ENCODE measurements at regions not wholly inside any gene's neighbourhood (a gene's known extent, or its start where the extent isn't known, plus 50 kb on each side); places are given as distances from the start of the nearest gene placed in this dataset.
"Not testable (repeated sequence)": the region's sequence is repeated elsewhere in the genome, so short reads cannot be mapped to it uniquely, and the experiment has no call there.

- DNase-seq, result no peak
Measured at GRCh38 chr2:188645986-188646385, 328.2 kb upstream of the COL3A1 start.

DNA sequence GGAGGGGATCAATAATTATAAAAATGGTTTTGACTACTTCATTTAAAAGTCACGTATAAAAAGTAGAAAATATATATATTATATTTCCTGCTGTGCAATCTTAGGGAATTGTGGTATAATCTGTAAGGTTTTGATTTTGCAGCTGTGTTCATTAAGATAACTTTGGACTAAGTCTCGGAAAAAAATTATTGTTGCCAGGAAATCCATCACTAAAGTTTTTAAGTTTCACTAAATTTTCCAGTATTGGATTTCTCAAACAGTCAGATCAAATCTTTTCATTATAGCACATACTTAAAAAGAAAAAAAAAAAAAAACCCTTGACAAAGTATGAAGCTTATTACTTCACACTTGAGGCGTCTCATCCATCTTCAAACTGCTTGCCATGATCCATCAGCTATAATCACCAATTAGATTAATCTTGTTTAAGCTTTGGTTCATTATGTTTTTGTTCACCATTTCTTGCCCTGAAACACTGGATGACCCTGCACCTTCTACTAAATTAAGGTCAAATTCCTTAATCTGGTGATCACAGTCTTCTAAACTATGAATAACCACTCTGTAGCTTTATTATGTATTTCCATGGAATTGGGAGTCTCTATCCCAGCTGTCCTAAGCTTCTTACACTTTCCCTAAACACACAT lies 326.6 kb upstream of the COL3A1 start:
- no peak for DNase-seq

- DNase-seq, result no peak
Measured at GRCh38 chr2:188659656-188660406, 314.3 kb upstream of the COL3A1 start.

GRCh38 chr2:188663301-188663700 lies 310.9 kb upstream of the COL3A1 start:
- no peak for DNase-seq

DNA sequence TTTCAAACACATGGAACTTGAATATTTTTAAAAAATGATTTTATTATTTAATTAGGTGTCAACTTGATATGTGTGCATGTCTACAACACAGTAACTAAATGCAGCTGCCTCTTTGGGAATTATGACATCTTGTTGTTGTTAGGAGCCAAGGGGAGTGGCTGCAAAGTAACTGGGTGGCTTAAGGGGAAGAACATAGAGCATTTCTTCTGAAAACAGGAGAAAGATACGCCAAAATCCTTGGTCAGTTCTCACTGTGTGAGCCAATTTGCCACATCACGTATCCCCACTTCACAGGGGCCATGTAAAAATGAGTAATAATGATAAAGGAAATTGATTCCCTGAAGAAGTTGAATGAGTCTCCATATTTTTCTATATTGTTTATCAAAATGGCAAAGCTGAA lies 309.8 kb upstream of the COL3A1 start:
- DNase-seq, result no peak

- DNase-seq, result no peak
Measured at GRCh38 chr2:188664951-188665595, 309.1 kb upstream of the COL3A1 start.

DNA sequence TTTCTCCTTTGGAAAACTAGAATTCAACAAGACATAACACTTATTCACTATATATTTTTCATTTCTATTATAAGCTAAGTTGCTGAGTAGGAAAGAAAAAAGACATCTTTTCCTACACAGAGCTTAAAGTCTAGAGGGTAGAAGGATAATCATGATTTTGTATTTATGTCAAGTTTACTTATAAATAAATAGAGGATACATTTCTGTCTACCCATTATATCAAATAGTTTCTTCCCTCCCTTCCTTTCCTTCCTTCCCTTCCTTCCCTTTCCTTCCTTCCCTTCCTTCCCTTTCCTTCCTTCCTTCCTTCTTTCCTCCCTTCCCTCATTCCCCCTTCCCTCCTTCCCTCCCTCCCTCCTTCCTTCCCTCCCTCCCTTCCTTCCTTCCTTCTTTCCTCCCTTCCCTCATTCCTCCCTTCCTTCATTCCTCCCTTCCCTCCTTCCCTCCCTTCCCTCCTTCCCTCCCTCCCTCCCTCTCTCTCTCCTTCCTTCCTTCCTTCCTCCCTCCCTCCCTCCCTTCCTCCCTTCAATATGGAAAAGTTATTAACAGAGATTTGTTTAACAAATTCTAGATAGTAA lies 308.4 kb upstream of the COL3A1 start:
- no peak for DNase-seq

DNA sequence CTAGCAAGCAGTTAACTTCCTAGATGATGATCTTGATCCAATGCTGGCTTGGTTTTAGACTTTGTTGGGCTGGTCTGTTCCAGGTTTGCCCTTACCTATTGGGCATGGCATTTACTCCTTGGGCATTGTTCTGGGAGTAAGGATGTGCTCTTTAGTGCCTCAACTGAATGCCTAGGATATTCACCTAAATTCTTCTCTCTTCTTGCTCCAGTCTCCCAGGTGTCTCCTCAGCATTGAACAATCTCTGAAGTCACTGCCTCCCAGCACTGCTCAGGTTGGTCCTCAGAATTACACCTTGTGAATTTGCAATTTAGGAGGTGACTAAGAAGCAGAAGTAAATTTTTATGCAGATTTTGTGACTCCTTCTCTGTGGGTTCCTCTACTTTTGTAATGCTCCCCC lies 307.7 kb upstream of the COL3A1 start:
- no peak for DNase-seq

DNA sequence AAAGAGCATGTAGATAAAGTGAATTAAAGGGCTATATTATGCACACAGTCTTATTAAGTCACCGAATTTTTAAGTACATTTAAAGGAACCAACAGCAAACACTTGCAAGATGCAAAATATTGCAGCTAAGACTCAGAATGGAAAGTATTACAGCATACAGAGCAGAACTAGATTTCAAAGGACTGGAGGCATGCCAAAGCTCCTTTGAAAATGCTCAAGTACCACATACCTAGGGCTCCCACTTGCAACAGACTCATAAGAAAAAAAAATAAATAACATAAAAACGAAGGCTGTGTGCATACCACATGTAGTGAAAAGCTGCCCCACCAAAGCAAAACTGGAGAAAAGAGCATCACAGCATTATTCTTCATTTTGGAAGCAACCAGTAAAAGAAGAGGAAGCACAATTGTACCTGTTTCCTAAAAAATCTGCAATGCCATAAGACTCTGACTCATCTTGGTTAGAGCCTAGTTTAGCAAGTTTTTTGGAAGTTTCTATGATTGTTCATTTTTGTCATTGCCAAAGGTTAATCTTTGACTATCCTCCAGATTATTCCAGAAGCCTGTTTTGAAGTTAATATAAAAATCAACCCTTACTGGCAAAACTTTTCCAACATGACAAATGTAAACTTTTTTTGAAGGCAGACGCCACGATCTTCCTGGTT lies 306.0 kb upstream of the COL3A1 start:
- no peak for DNase-seq

DNA sequence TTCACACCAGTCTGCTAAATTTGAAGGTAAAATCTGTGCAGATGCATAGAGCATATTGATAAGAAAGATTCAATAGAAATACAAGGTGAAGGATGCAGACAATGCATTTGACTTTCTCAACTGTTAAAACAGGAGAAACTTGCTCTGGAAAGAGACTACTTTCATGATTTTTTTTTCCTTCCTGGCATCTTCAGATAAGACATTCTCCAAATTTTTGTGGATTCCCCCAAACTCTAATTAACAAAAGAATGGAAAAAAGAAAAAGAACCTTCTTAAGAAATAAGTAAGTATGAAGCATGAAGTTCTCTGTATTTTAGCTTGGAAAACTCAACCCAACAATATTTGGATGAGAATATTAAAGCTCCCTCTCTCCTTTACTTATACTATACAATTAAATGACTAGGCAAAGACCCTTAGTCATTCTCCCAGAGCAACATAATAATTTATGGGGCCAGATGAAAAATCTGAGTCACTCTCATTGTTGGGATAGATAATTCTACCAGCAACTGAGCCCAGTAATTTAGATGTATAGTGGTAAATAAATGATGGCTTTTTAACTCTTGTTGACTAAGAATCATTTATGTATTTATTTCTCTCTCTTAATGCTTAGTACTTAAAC lies 298.7 kb upstream of the COL3A1 start:
- no peak for DNase-seq

DNA sequence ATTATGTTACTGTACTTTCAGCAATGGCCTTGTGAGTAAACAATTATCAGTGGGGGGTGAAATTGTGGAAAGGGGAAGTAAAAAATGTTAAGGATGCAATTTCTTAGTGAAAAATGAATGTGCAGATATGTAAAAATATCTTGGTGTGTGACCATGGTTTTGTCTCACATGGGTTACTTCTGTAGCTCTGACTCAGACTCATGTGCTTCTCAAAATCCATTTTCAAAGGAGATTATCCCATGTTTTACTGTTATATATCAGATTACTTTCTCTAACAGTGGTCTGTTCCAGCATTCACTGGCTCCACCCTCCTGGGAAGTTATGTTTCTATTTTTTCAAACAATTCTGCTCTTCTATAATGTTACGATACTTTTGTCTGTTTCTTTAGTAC lies 298.2 kb upstream of the COL3A1 start:
- DNase-seq, result no peak

DNA sequence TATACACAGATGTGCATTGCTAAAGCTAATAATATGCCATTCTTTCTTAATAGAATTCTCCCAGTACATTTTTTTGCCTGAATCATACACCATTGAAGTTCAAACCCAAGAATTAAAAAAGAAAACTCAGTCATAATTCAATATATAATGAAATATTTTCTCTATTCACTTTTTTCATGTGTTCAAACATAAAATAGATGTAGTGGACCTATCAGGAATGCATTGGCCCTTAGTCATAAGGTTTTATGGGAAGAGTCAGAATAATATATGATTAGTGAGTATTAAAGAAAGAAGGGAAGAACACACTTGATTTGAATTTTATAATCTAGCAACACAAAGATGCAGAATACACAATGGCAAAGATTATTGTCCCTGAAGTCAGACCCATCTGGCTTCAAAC lies 297.0 kb upstream of the COL3A1 start:
- no peak for DNase-seq

DNA sequence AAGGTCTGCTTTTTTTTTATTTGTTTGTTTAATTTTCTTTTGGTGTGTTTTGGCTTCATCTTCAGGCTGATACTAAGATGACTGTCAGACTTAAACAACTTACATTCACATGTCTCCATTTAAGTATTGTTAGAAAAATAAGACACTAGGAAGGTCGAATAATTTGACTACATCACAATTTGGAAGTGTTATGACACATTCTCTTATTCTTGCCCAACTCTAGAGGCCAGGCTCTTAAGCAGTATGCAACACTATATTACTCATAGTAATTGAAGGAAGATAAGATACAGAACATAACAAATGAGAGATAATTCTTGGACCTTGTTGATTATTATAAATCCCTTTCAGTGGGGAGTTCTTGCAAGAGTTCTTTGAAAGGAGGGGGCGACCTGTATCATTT lies 295.3 kb upstream of the COL3A1 start:
- no peak for DNase-seq

- no peak for DNase-seq
Measured at GRCh38 chr2:188682838-188683237, 291.3 kb upstream of the COL3A1 start.

GRCh38 chr2:188684795-188685194 lies 289.4 kb upstream of the COL3A1 start:
- no peak for DNase-seq

DNA sequence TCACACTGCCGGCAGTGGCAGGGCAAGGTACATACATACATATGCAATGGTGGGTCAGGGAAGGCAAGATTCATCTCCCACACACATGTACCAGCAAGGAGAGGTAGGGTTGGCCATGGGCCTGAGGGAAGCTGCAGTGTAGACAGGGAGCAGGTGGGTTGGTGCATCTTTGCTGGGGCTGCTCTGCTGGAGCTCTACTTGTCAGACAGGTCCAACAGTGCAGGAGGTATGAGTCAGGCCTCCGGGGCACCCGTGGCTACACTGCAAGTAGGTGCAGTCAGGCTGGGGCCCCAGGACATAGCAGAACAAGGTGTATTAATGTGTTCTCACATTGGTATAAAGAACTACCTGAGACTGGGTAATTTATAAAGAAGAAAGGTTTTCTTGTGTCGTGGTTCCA lies 281.1 kb upstream of the COL3A1 start:
- no peak for DNase-seq

- no peak for DNase-seq
Measured at GRCh38 chr2:188693771-188694170, 280.4 kb upstream of the COL3A1 start.

DNA sequence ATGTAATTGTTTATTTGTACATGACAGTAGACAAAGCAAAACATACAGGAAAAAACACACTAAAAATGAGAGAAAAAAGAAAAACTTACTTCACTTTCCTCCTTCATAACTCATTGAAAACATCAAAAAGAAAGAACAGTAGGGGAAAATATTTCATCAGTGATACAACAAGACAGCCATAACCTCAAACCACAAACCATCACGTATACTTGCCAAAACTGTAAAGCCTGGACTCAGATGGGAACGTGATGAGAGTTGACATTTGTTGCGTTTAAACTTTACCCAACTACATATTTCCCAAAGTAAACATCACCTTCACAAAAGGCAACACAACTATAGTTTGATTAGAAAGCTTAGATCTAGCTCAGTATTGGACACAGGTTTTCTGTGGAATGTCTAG lies 278.2 kb upstream of the COL3A1 start:
- DNase-seq, result no peak

DNA sequence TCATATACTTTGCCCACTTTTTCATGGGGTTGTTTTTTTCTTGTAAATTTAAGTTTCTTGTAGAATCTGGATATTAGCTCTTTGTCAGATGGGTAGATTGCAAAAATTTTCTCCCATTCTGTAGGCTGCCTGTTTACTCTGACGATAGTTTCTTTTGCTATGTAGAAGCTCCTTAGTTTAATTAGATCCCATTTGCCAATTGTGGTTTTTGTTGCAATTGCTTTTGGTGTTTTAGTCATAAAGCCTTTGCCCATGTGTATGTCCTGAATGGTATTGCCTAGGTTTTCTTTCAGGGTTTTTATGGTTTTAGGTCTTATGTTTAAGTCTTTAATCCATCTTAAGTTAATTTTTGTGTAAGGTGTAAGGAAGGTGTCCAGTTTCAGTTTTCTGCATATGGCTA lies 276.0 kb upstream of the COL3A1 start:
- DNase-seq, result not testable (repeated sequence)

- DNase-seq, result peak; percentile 1
Measured at GRCh38 chr2:188701836-188702235, 272.3 kb upstream of the COL3A1 start.

DNA sequence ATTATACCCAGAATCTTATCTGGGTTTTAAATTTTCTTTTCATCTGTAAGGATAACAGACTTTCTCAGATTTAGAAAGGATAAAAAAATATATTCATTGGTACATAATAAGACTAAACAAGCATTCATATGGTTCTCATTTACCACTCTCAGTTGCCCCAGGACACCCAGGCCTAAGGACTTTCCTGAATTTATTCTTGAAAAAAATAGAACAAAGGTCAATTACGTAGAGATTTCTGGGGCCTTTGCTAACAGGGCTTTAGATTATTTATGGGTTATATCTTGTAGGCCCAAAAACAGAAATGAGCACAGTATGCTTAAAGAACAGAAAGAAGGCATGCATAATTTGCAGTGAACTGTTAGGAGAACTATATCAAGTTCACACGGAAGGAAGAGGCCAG lies 269.0 kb upstream of the COL3A1 start:
- no peak for DNase-seq

DNA sequence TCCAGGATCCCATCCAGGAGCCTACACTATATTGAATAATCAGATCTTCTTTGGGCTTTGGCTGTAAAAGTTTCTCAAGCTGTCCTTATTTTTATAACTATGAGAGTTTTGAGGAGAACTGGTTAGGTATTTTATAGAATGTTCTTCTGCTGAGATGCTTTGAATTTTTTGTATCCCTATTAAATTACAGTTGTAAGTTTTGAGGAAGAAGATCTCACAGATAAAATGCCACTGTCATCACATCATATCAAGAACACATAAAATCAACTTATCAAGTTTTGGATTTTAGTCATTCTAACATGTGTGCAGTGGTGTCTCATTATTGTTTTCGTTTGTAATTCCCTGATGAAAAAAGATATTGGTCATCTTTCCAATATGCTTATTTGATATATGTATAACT lies 260.2 kb upstream of the COL3A1 start:
- no peak for DNase-seq

Measured in activated CD4-positive, alpha-beta T cell treated with anti-CD3 and anti-CD28 coated beads, Interleukin-2, amount 50 U/mL, for 16 hours (primary cell).